A549 (cell line): ENCODE measurements at regions not wholly inside any gene's neighbourhood (a gene's known extent, or its start where the extent isn't known, plus 50 kb on each side); places are given as distances from the start of the nearest gene placed in this dataset.

Experiments
- ATAC-seq, 2 experiments: fragments of 200-7000 bp in 1 of 2; fragments of >200 bp in 1 of 2; cut with Nextera tagmentation in 1 of 2; cut with Tn5 transposase in 1 of 2; 3 replicates each; pipeline versions ENCODE4 v1.8.0 to v1.9.1; 2018 to 2020; ENCODE audit warnings: mild to moderate bottlenecking in 1 of 2, moderate library complexity in 1 of 2
- CTCF ChIA-PET: fragments of 300-600 bp; sonication (Branson Sonifier 250); formaldehyde crosslinking; extraction: SDS; loops from one replicate; lab custom pipeline; 2021; ENCODE audit warnings: antibody characterized with exemption, inconsistent platforms; lab: Yijun Ruan, JAX
- POLR2A ChIA-PET: fragments of 350-600 bp; formaldehyde crosslinking; extraction: SDS; loops from one replicate; lab custom pipeline; 2021; ENCODE audit warnings: antibody characterized with exemption, inconsistent platforms; lab: Yijun Ruan, JAX
- DNase-seq, 2 experiments: peaks; one replicate each; pipeline versions ENCODE4 v3.0.0 to v3.0.0-alpha.2; 2011 to 2016; ENCODE audit warnings: low read depth in 1 of 2, low spot score in 1 of 2
- FAIRE-seq: peaks from 2 replicates; lab custom pipeline; 2011; peaks lifted over from hg19 to GRCh38; lab: Jason Lieb, UNC
- H3K27ac ChIP-seq, 2 experiments: fragments of >200 bp; sonication (Bioruptor Twin); formaldehyde crosslinking; 3 replicates each; pipeline ENCODE4 v1.5.1; 2016 to 2017
- H3K4me1 ChIP-seq: fragments of >200 bp; sonication (Bioruptor Twin); formaldehyde crosslinking; 3 replicates; pipeline ENCODE4 v1.6.1; 2016
- H3K4me2 ChIP-seq: fragments of >200 bp; sonication (Bioruptor Twin); formaldehyde crosslinking; 3 replicates; pipeline ENCODE4 v1.6.1; 2016
- H3K4me3 ChIP-seq: fragments of >200 bp; sonication (Bioruptor Twin); formaldehyde crosslinking; 3 replicates; pipeline ENCODE4 v1.5.1; 2016
- H3K9me3 ChIP-seq: fragments of >200 bp; sonication (Bioruptor Twin); formaldehyde crosslinking; 3 replicates; pipeline ENCODE4 v1.6.1; 2016
- BHLHE40 ChIP-seq: IDR thresholded peaks from 2 replicates; pipeline ENCODE4 v1.6.1; 2012; ENCODE audit warnings: low read depth, low read length, inconsistent platforms
- EHF ChIP-seq: fragments of 250-450 bp; sonication (Bioruptor Pico); IDR thresholded peaks from 2 replicates; pipeline ENCODE4 v1.5.0; 2020; ENCODE audit warnings: mild to moderate bottlenecking
- EHMT2 ChIP-seq: fragments of 200-600 bp; sonication (generic); IDR thresholded peaks from 2 replicates; pipeline ENCODE4 v1.6.1; 2016; ENCODE audit warnings: antibody characterized with exemption, low read depth, mild to moderate bottlenecking, moderate library complexity
- EP300 ChIP-seq, 2 experiments: fragments of >200 bp; sonication (Bioruptor Twin); formaldehyde crosslinking; IDR thresholded peaks; 2 replicates in 1 of 2; 3 replicates in 1 of 2; pipeline ENCODE4 v1.6.1; 2016 to 2017
- HOXB5 ChIP-seq: fragments of 250-450 bp; sonication (Bioruptor Pico); IDR thresholded peaks from 2 replicates; pipeline ENCODE4 v1.5.0; 2020; ENCODE audit warnings: mild to moderate bottlenecking, moderate library complexity
- JUN ChIP-seq, 2 experiments: fragments of >200 bp; sonication (Bioruptor Twin); formaldehyde crosslinking; IDR thresholded peaks; 2 replicates in 1 of 2; 3 replicates in 1 of 2; pipeline ENCODE4 v1.6.1; 2016 to 2017
- JUNB ChIP-seq: fragments of >200 bp; sonication (Bioruptor Twin); formaldehyde crosslinking; IDR thresholded peaks from 2 replicates; pipeline ENCODE4 v1.6.1; 2016
- KDM1A ChIP-seq: fragments of 200-600 bp; sonication (generic); IDR thresholded peaks from 2 replicates; pipeline ENCODE4 v1.6.1; 2016; ENCODE audit warnings: low read depth, mild to moderate bottlenecking
- KDM5A ChIP-seq: fragments of 200-600 bp; sonication (generic); IDR thresholded peaks from 2 replicates; pipeline ENCODE4 v1.6.1; 2016; ENCODE audit warnings: antibody characterized with exemption, mild to moderate bottlenecking
- MAFK ChIP-seq: fragments of 450-650 bp; IDR thresholded peaks from 2 replicates; pipeline ENCODE4 v1.6.1; 2014; ENCODE audit not compliant: partially characterized antibody
- NR3C1 ChIP-seq: fragments of >200 bp; sonication (Bioruptor Twin); formaldehyde crosslinking; IDR thresholded peaks from 3 replicates; pipeline ENCODE4 v1.6.1; 2017
- POLR2A ChIP-seq: IDR thresholded peaks from 2 replicates; pipeline ENCODE4 v1.6.1; 2012; ENCODE audit warnings: mild to moderate bottlenecking, low read length
- RAD21 ChIP-seq, 2 experiments: fragments of >200 bp in 1 of 2; sonication (Bioruptor Twin) in 1 of 2; formaldehyde crosslinking in 1 of 2; IDR thresholded peaks in 1 of 2; conservative IDR thresholded peaks in 1 of 2; 2 replicates in 1 of 2; 3 replicates in 1 of 2; pipeline ENCODE4 v1.6.1; 2012 to 2018; ENCODE audit warnings: inconsistent platforms in 1 of 2
- RARB ChIP-seq: fragments of 250-450 bp; sonication (Bioruptor Pico); IDR thresholded peaks from 2 replicates; pipeline ENCODE4 v1.8.0; 2021; ENCODE audit warnings: mild to moderate bottlenecking, moderate library complexity
- RCOR1 ChIP-seq: fragments of 150-350 bp; IDR thresholded peaks from 2 replicates; pipeline ENCODE4 v1.6.1; 2014; ENCODE audit warnings: antibody characterized with exemption, low read length, low read depth
- SMC3 ChIP-seq: fragments of >200 bp; sonication (Bioruptor Twin); formaldehyde crosslinking; IDR thresholded peaks from 3 replicates; pipeline ENCODE4 v1.6.1; 2018; ENCODE audit warnings: inconsistent platforms
- TP53 ChIP-seq: fragments of 250-450 bp; sonication (Bioruptor Pico); IDR thresholded peaks from 2 replicates; pipeline ENCODE4 v1.5.0; 2021; ENCODE audit warnings: mild to moderate bottlenecking, moderate library complexity
- ZFP36 ChIP-seq: fragments of 450-650 bp; IDR thresholded peaks from 2 replicates; pipeline ENCODE4 v1.6.1; 2014; ENCODE audit warnings: borderline replicate concordance; ENCODE audit not compliant: partially characterized antibody
- ZNF302 ChIP-seq: fragments of 250-450 bp; sonication (Bioruptor Pico); IDR thresholded peaks from 2 replicates; pipeline ENCODE4 v1.9.0; 2021; ENCODE audit warnings: inconsistent platforms, mild to moderate bottlenecking, moderate library complexity
- ZSCAN20 ChIP-seq: fragments of 250-450 bp; sonication (Bioruptor Pico); IDR thresholded peaks from 2 replicates; pipeline ENCODE4 v1.8.0; 2022; ENCODE audit warnings: mild to moderate bottlenecking, moderate library complexity
- WGBS: methylation state at CpG from one replicate; pipeline ENCODE4 v1.1.6; 2017; ENCODE audit errors: missing lambda C conversion rate; 5-methylcytosine and 5-hydroxymethylcytosine counted together
- TF ChIP-seq, protein P1 (sequence below): fragments of 250-450 bp; sonication (Bioruptor Pico); IDR thresholded peaks from 2 replicates; pipeline ENCODE4 v1.5.0; 2021; ENCODE audit warnings: mild to moderate bottlenecking, moderate library complexity, borderline replicate concordance
- TF ChIP-seq, protein P2 (sequence below): fragments of 450-650 bp; IDR thresholded peaks from 2 replicates; pipeline ENCODE4 v1.6.1; 2014; ENCODE audit warnings: antibody characterized with exemption
- TF ChIP-seq, protein P3 (sequence below): fragments of 250-450 bp; sonication (Bioruptor Pico); IDR thresholded peaks from 2 replicates; pipeline ENCODE4 v1.5.0; 2020; ENCODE audit warnings: low read depth, mild to moderate bottlenecking, moderate library complexity
- TF ChIP-seq, protein P4 (sequence below): IDR thresholded peaks from 2 replicates; pipeline ENCODE4 v1.6.1; 2012; ENCODE audit warnings: low read depth, borderline replicate concordance
- TF ChIP-seq, protein P5 (sequence below): fragments of >200 bp; sonication (Bioruptor Twin); formaldehyde crosslinking; IDR thresholded peaks from 3 replicates; pipeline ENCODE4 v1.6.1; 2016

DNA sequence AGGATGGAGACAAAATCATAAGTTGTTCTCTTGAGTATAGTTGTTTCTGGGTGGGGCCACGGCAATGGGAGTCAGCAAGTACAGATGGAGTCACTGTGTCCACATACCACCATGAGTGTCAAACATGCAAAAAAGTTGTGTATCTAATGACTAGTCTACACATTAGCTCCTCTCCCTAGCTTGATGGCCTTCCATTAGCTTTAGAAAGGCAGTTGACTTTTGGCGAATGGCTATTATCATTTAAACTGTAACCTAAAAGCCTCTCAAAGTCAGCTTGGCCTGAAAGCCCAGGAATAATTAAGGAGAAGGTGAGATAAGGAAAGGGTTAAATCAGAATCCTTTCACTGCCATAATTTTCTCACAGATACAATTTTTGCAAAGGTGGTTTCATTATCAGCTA is 95.5 kb upstream of the MEOX2 start:
- Histone ChIP-seq H3K4me2 (no peak overlapping the region), H3K27ac (no peak overlapping the region), H3K9me3 (no peaks in the 10 kb centered on the region), H3K4me3 (no peak overlapping the region), H3K4me1 (no peaks in the 10 kb centered on the region)
- ATAC-seq: no peak
- POLR2A ChIA-PET: interaction anchor here (0.6 kb wide), 1 partner anchor 15 kb away, joined by 6 read pairs; no protein-coding TSS in a partner anchor
- TF ChIP-seq BHLHE40 (no peak), RAD21 (conservative IDR thresholded peaks at IDR 0.05 in 1 of 2, IDR thresholded peaks at IDR 0.05 in 1 of 2) (no peak), EP300 (IDR thresholded peaks at IDR 0.05) (no peak), NR3C1 (no peak)
- FAIRE-seq: no peak
- no peak for DNase-seq
- 25% methylated on average over 2 of the region's 2 CpGs for WGBS
- CTCF ChIA-PET: no interaction called here

DNA sequence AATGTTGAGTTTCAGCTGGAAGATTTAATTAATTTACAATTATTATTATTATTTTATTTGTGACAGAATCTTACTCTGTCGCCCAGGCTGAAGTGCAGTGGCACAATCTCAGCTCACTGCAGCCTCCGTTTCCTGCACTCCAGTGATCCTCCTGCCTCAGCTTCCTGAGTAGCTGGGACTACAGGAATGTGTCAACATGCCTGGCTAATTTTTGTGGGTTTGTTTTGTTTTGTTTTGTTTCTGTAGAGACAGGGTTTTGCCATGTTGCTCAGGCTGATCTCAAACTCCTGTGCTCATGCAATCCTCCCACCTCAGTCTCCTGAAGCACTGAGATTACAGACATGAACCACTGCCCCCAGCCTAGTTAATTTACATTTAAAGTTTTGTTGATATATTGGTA is 93.8 kb upstream of the MEOX2 start:
- CTCF ChIA-PET: no interaction called here
- WGBS: 46% methylated on average over 2 of the region's 2 CpGs
- POLR2A ChIA-PET: no interaction called here

DNA sequence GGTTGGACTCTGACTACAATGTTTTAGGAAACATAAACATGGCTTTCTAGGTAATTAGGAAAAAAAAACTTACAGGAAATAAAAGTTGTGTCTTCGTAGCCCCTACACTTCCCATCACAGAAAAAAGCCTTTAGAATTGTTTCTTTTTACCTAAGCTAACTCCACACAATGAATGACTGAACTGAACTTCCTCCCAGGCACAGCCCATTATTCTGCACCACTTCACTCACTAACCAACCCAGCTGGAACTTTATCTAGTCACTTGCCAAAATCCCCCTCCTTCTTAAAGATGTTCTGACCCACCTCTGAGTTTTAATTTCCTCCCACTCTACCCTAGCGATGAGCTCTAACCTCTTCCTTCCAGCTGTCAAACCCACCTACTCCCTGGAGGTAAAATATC is 91.7 kb upstream of the MEOX2 start:
- H3K27ac ChIP-seq: no peak overlapping the region
- TF ChIP-seq KDM1A (no peak), JUN (IDR thresholded peaks at IDR 0.05) (no peak), TP53 (CRISPR knock-in tag) (no peak), POLR2A (no peak), HOXB5 (no peak), ZSCAN20 (CRISPR knock-in tag) (no peak), ZFP36 (no peak)
- TF ChIP-seq, protein P1, sequence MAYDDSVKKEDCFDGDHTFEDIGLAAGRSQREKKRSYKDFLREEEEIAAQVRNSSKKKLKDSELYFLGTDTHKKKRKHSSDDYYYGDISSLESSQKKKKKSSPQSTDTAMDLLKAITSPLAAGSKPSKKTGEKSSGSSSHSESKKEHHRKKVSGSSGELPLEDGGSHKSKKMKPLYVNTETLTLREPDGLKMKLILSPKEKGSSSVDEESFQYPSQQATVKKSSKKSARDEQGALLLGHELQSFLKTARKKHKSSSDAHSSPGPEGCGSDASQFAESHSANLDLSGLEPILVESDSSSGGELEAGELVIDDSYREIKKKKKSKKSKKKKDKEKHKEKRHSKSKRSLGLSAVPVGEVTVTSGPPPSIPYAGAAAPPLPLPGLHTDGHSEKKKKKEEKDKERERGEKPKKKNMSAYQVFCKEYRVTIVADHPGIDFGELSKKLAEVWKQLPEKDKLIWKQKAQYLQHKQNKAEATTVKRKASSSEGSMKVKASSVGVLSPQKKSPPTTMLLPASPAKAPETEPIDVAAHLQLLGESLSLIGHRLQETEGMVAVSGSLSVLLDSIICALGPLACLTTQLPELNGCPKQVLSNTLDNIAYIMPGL (CRISPR knock-in tag): no peak
- TF ChIP-seq, protein P2, sequence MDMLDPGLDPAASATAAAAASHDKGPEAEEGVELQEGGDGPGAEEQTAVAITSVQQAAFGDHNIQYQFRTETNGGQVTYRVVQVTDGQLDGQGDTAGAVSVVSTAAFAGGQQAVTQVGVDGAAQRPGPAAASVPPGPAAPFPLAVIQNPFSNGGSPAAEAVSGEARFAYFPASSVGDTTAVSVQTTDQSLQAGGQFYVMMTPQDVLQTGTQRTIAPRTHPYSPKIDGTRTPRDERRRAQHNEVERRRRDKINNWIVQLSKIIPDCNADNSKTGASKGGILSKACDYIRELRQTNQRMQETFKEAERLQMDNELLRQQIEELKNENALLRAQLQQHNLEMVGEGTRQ: no peak
- POLR2A ChIA-PET: no interaction called here
- no peak overlapping the region for H3K4me3 ChIP-seq
- DNase-seq: no peak
- CTCF ChIA-PET: no interaction called here
- no peaks in the 10 kb centered on the region for H3K9me3 ChIP-seq
- H3K4me2 ChIP-seq: no peak overlapping the region
- ATAC-seq: no peak
- no peak for FAIRE-seq
- WGBS: 8% methylated on average over 2 of the region's 2 CpGs
- no peaks in the 10 kb centered on the region for H3K4me1 ChIP-seq

More for the DNA sequence above, 93.8 kb upstream of the MEOX2 start:
- TF ChIP-seq EHF (CRISPR knock-in tag) (no peak), ZNF302 (CRISPR knock-in tag) (no peak), MAFK (no peak), SMC3 (no peak), KDM5A (no peak), RARB (CRISPR knock-in tag) (no peak), POLR2A (no peak), ZFP36 (no peak), TP53 (CRISPR knock-in tag) (no peak), EP300 (IDR thresholded peaks at IDR 0.05) (no peak), KDM1A (no peak), JUNB (no peak), EHMT2 (no peak), RCOR1 (no peak)
- TF ChIP-seq, protein P3, sequence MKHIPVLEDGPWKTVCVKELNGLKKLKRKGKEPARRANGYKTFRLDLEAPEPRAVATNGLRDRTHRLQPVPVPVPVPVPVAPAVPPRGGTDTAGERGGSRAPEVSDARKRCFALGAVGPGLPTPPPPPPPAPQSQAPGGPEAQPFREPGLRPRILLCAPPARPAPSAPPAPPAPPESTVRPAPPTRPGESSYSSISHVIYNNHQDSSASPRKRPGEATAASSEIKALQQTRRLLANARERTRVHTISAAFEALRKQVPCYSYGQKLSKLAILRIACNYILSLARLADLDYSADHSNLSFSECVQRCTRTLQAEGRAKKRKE (CRISPR knock-in tag): no peak
- TF ChIP-seq, protein P4, sequence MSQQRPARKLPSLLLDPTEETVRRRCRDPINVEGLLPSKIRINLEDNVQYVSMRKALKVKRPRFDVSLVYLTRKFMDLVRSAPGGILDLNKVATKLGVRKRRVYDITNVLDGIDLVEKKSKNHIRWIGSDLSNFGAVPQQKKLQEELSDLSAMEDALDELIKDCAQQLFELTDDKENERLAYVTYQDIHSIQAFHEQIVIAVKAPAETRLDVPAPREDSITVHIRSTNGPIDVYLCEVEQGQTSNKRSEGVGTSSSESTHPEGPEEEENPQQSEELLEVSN: no peak
- TF ChIP-seq, protein P5, sequence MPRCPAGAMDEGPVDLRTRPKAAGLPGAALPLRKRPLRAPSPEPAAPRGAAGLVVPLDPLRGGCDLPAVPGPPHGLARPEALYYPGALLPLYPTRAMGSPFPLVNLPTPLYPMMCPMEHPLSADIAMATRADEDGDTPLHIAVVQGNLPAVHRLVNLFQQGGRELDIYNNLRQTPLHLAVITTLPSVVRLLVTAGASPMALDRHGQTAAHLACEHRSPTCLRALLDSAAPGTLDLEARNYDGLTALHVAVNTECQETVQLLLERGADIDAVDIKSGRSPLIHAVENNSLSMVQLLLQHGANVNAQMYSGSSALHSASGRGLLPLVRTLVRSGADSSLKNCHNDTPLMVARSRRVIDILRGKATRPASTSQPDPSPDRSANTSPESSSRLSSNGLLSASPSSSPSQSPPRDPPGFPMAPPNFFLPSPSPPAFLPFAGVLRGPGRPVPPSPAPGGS: no peak
- TF ChIP-seq, all 56 proteins: peak for 0
- FAIRE-seq (no peak), DNase-seq (no peak), ATAC-seq (no peak)
- Histone ChIP-seq H3K4me3 (no peak overlapping the region), H3K4me2 (no peak overlapping the region), H3K27ac (no peak overlapping the region), H3K9me3 (no peaks in the 10 kb centered on the region), H3K4me1 (no peaks in the 10 kb centered on the region)
